Stomach (tissue), 8 donors: ENCODE measurements at regions not wholly inside any gene's neighbourhood (a gene's known extent, or its start where the extent isn't known, plus 50 kb on each side); places are given as distances from the start of the nearest gene placed in this dataset.

ENCODE experiments used
- DNase-seq, 2 donors: peaks; one replicate each; pipeline versions ENCODE4 v3.0.0 to v3.0.0-alpha.2; 2013 to 2019
- H3K27ac ChIP-seq, 5 donors: fragments of 200-600 bp in 4 of 5; sonication (generic) in 4 of 5; one replicate each; pipeline ENCODE4 v1.5.1; 2013 to 2019; ENCODE audit warnings: mild to moderate bottlenecking in 1 of 5, moderate library complexity in 1 of 5
- H3K27me3 ChIP-seq, 3 donors: fragments of 200-600 bp; sonication (generic); one replicate each; pipeline ENCODE4 v1.5.1; 2017 to 2019; ENCODE audit warnings: mixed run types in 1 of 3
- H3K36me3 ChIP-seq, 4 donors: fragments of 200-600 bp; sonication (generic); 1 replicate in 3 of 4; 2 replicates in 1 of 4; pipeline ENCODE4 v1.5.1; 2016 to 2019
- H3K4me1 ChIP-seq, 4 donors: fragments of 200-600 bp; sonication (generic); one replicate each; pipeline ENCODE4 v1.5.1; 2016 to 2019
- H3K4me3 ChIP-seq, 4 donors: fragments of 200-600 bp; sonication (generic) in 3 of 4; one replicate each; pipeline ENCODE4 v1.5.1; 2016 to 2019; ENCODE audit warnings: mild to moderate bottlenecking in 1 of 4
- H3K9me3 ChIP-seq, 4 donors: fragments of 200-600 bp; sonication (generic); one replicate each; pipeline ENCODE4 v1.5.1; 2016 to 2019
- CTCF ChIP-seq, 7 experiments: fragments of 450-650 bp in 4 of 7; fragments of 200-600 bp in 3 of 7; sonication (generic) in 3 of 7; IDR thresholded peaks; one replicate each; pipeline ENCODE4 v1.5.1; 2016 to 2019; ENCODE audit warnings: antibody characterized with exemption in 7 of 7, control low read depth in 2 of 7, mild to moderate bottlenecking in 1 of 7
- EP300 ChIP-seq: sonication (generic); formaldehyde crosslinking; IDR thresholded peaks from one replicate; pipeline ENCODE4 v1.6.1; 2017; ENCODE audit warnings: antibody characterized with exemption
- POLR2A ChIP-seq, 4 donors: fragments of 450-650 bp; IDR thresholded peaks; one replicate each; pipeline ENCODE4 v1.6.1; 2016; ENCODE audit warnings: antibody characterized with exemption in 4 of 4, control low read depth in 2 of 4, mild to moderate bottlenecking in 1 of 4, moderate library complexity in 1 of 4
- POLR2AphosphoS5 ChIP-seq, 3 donors: sonication (generic); formaldehyde crosslinking; IDR thresholded peaks; one replicate each; pipeline ENCODE4 v1.6.1; 2016; ENCODE audit warnings: antibody characterized with exemption in 3 of 3
- WGBS, 5 donors: extraction: QIAGEN DNeasy Blood & Tissue Kit in 3 of 5; methylation state at CpG; one replicate each; pipeline versions ENCODE4 v1.1.5 to v1.1.7; 2013 to 2018; 5-methylcytosine and 5-hydroxymethylcytosine counted together
- intact Hi-C: fragments of 100-400 bp; cut with DNase I; formaldehyde crosslinking; loops from one replicate; pipeline ENCODE4 v1.15.1; 2023; ENCODE audit warnings: low total_unique reads
- donor health status: healthy with polysubstance abuse.
- donor health status: Bipolar disorder and iron deficiency.
- donor health status: healthy.

GRCh38 chr11:112614605-112615004, 346.6 kb upstream of the NCAM1 start:
- WGBS, 5 donors: 75 to 91% (median 85%) methylated on average over 1 of the region's 1 CpG
- Histone ChIP-seq H3K27ac (no peak overlapping the region), H3K36me3 (no peaks in the 10 kb centered on the region), H3K4me3 (no peak overlapping the region), H3K27me3 (no peaks in the 10 kb centered on the region), H3K4me1 (peaks cover 0 to 22% (median 7%) of the 10 kb centered on the region in 4 donors), H3K9me3 (no peaks in the 10 kb centered on the region)
- DNase-seq: no peak
- intact Hi-C loops: no loop called here
- TF ChIP-seq CTCF (IDR thresholded peaks at IDR 0.05) (no peak), POLR2A (IDR thresholded peaks at IDR 0.05) (no peak), POLR2AphosphoS5 (IDR thresholded peaks at IDR 0.05) (no peak), EP300 (no peak)

GRCh38 chr11:112615238-112615637, 346.0 kb upstream of the NCAM1 start:
- no peak for DNase-seq
- Histone ChIP-seq H3K27ac (no peak overlapping the region), H3K4me1 (peaks cover 0 to 22% (median 7%) of the 10 kb centered on the region in 4 donors), H3K9me3 (no peaks in the 10 kb centered on the region), H3K27me3 (no peaks in the 10 kb centered on the region), H3K36me3 (no peaks in the 10 kb centered on the region), H3K4me3 (no peak overlapping the region)
- TF ChIP-seq EP300 (no peak), CTCF (IDR thresholded peaks at IDR 0.05) (no peak), POLR2AphosphoS5 (IDR thresholded peaks at IDR 0.05) (no peak), POLR2A (IDR thresholded peaks at IDR 0.05) (no peak)
- intact Hi-C loops: no loop called here

- no peak overlapping the region for H3K27ac ChIP-seq
- no peaks in the 10 kb centered on the region for H3K27me3 ChIP-seq
- H3K36me3 ChIP-seq: no peaks in the 10 kb centered on the region
- H3K9me3 ChIP-seq: no peaks in the 10 kb centered on the region
- no peak for TF ChIP-seq POLR2A (IDR thresholded peaks at IDR 0.05)
- no peak for TF ChIP-seq EP300
- TF ChIP-seq POLR2AphosphoS5 (IDR thresholded peaks at IDR 0.05): no peak
- no peak for TF ChIP-seq CTCF (IDR thresholded peaks at IDR 0.05)
- H3K4me3 ChIP-seq: no peak overlapping the region
- DNase-seq: no peak
- intact Hi-C loops: no loop called here
- peaks cover 0 to 22% (median 7%) of the 10 kb centered on the region in 4 donors for H3K4me1 ChIP-seq
Observed at GRCh38 chr11:112615891-112616290, 345.3 kb upstream of the NCAM1 start.

GRCh38 chr11:112616327-112617097, 344.7 kb upstream of the NCAM1 start:
- no peak for TF ChIP-seq CTCF (IDR thresholded peaks at IDR 0.05)
- DNase-seq: no peak
- H3K27ac ChIP-seq: no peak overlapping the region
- H3K27me3 ChIP-seq: no peaks in the 10 kb centered on the region
- no peaks in the 10 kb centered on the region for H3K36me3 ChIP-seq
- intact Hi-C loops: no loop called here
- peaks cover 0 to 21% (median 7%) of the 10 kb centered on the region in 4 donors for H3K4me1 ChIP-seq
- H3K4me3 ChIP-seq: no peak overlapping the region
- H3K9me3 ChIP-seq: no peaks in the 10 kb centered on the region
- WGBS, 5 donors: 75 to 84% (median 84%) methylated on average over 4 of the region's 4 CpGs
